ENCODE measurements at regions not wholly inside any gene's neighbourhood (a gene's known extent, or its start where the extent isn't known, plus 50 kb on each side); places are given as distances from the start of the nearest gene placed in this dataset.

GRCh38 chr16:51017969-51018368, 133.1 kb downstream of the SALL1 start:
- Mint-ChIP-seq H3K27ac (ENCODE audit: unreplicated experiment) (no peak overlapping the region), H3K27me3 (ENCODE audit: low read depth) (no peaks in the 10 kb centered on the region), H3K36me3 (ENCODE audit: low read depth) (no peaks in the 10 kb centered on the region), H3K9me3 (no peaks in the 10 kb centered on the region), H3K4me1 (peaks cover 17% of the 10 kb centered on the region), H3K4me3 (no peak overlapping the region)
- DNase-seq (ENCODE audit: low read depth, low spot score): no peak
- TF ChIP-seq, protein P1, sequence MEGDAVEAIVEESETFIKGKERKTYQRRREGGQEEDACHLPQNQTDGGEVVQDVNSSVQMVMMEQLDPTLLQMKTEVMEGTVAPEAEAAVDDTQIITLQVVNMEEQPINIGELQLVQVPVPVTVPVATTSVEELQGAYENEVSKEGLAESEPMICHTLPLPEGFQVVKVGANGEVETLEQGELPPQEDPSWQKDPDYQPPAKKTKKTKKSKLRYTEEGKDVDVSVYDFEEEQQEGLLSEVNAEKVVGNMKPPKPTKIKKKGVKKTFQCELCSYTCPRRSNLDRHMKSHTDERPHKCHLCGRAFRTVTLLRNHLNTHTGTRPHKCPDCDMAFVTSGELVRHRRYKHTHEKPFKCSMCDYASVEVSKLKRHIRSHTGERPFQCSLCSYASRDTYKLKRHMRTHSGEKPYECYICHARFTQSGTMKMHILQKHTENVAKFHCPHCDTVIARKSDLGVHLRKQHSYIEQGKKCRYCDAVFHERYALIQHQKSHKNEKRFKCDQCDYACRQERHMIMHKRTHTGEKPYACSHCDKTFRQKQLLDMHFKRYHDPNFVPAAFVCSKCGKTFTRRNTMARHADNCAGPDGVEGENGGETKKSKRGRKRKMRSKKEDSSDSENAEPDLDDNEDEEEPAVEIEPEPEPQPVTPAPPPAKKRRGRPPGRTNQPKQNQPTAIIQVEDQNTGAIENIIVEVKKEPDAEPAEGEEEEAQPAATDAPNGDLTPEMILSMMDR (conservative IDR thresholded peaks at IDR 0.05): no peak

- Mint-ChIP-seq H3K36me3 (ENCODE audit: low read depth) (peaks cover 2% of the 10 kb centered on the region), H3K9me3 (peaks cover 6% of the 10 kb centered on the region), H3K27ac (ENCODE audit: unreplicated experiment) (no peak overlapping the region), H3K27me3 (ENCODE audit: low read depth) (no peaks in the 10 kb centered on the region), H3K4me3 (no peak overlapping the region), H3K4me1 (peaks cover 14% of the 10 kb centered on the region)
- TF ChIP-seq, protein P1 (conservative IDR thresholded peaks at IDR 0.05): no peak
- no peak for DNase-seq (ENCODE audit: low read depth, low spot score)
Observed at GRCh38 chr16:51012396-51012795, 138.7 kb downstream of the SALL1 start.

- Mint-ChIP-seq H3K4me3 (no peak overlapping the region), H3K36me3 (ENCODE audit: low read depth) (peaks cover 5% of the 10 kb centered on the region), H3K27ac (ENCODE audit: unreplicated experiment) (no peak overlapping the region), H3K27me3 (ENCODE audit: low read depth) (no peaks in the 10 kb centered on the region), H3K4me1 (peaks cover 14% of the 10 kb centered on the region), H3K9me3 (peaks cover 13% of the 10 kb centered on the region)
- DNase-seq (ENCODE audit: low read depth, low spot score): no peak
- TF ChIP-seq, protein P1 (conservative IDR thresholded peaks at IDR 0.05): no peak
Observed at GRCh38 chr16:51010817-51011216, 140.3 kb downstream of the SALL1 start.

GRCh38 chr16:51009813-51010212, 141.3 kb downstream of the SALL1 start:
- H3K36me3 Mint-ChIP-seq (ENCODE audit: low read depth): peaks cover 5% of the 10 kb centered on the region
- TF ChIP-seq, protein P1 (conservative IDR thresholded peaks at IDR 0.05): no peak
- H3K9me3 Mint-ChIP-seq: peaks cover 13% of the 10 kb centered on the region
- H3K4me1 Mint-ChIP-seq: peaks cover 14% of the 10 kb centered on the region
- no peak overlapping the region for H3K27ac Mint-ChIP-seq (ENCODE audit: unreplicated experiment)
- H3K27me3 Mint-ChIP-seq (ENCODE audit: low read depth): no peaks in the 10 kb centered on the region
- H3K4me3 Mint-ChIP-seq: no peak overlapping the region
- no peak for DNase-seq (ENCODE audit: low read depth, low spot score)

DNA sequence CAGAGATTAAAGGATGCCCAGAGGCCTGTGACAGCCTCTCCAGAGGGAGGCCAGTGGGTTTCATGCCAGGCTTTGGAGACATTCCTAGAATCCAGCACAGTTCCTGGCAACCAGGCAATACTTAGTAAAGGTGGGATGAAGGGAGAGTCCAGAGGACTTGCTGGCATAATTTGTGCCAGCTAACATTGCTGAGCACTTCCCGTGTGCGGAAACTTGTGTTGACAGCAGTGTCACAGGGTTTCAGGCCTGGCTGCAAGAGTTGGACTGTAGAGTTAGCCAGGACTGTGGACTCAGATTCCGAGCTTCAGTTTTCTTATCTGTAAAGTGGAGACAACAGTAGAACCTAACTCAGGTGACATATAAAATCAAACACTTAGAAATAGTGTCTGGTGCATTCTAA, 141.7 kb downstream of the SALL1 start:
- H3K4me3 Mint-ChIP-seq: no peak overlapping the region
- peaks cover 13% of the 10 kb centered on the region for H3K9me3 Mint-ChIP-seq
- no peak overlapping the region for H3K27ac Mint-ChIP-seq (ENCODE audit: unreplicated experiment)
- TF ChIP-seq, protein P1 (conservative IDR thresholded peaks at IDR 0.05): no peak
- no peaks in the 10 kb centered on the region for H3K27me3 Mint-ChIP-seq (ENCODE audit: low read depth)
- peaks cover 14% of the 10 kb centered on the region for H3K4me1 Mint-ChIP-seq
- H3K36me3 Mint-ChIP-seq (ENCODE audit: low read depth): peaks cover 5% of the 10 kb centered on the region
- no peak for DNase-seq (ENCODE audit: low read depth, low spot score)

DNA sequence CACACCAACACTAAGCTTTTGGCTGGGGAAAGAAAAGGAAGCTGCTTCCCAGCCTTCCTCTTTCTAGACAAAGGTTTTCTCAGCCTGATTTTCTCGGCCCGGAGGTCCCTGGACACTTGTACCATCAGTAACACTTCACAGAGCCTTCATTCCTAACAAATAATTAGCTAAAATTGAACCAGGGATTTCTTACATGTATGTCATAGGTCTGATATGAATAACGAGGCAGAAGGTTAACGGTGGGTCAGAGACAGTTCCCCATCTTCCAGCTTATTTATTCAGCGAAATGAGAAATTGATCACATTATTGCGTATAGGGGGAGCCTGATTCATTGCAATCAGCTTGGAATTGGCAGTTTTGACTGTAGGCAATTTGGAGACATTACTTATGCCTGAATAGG, 142.5 kb downstream of the SALL1 start:
- Mint-ChIP-seq H3K27me3 (ENCODE audit: low read depth) (no peaks in the 10 kb centered on the region), H3K36me3 (ENCODE audit: low read depth) (peaks cover 5% of the 10 kb centered on the region), H3K4me1 (peaks cover 14% of the 10 kb centered on the region), H3K9me3 (peaks cover 13% of the 10 kb centered on the region), H3K27ac (ENCODE audit: unreplicated experiment) (no peak overlapping the region), H3K4me3 (no peak overlapping the region)
- no peak for DNase-seq (ENCODE audit: low read depth, low spot score)
- TF ChIP-seq, protein P1 (conservative IDR thresholded peaks at IDR 0.05): no peak

All from neural crest cell (in vitro differentiated cells).